ENCODE measurements at regions not wholly inside any gene's neighbourhood (a gene's known extent, or its start where the extent isn't known, plus 50 kb on each side); places are given as distances from the start of the nearest gene placed in this dataset.

DNA sequence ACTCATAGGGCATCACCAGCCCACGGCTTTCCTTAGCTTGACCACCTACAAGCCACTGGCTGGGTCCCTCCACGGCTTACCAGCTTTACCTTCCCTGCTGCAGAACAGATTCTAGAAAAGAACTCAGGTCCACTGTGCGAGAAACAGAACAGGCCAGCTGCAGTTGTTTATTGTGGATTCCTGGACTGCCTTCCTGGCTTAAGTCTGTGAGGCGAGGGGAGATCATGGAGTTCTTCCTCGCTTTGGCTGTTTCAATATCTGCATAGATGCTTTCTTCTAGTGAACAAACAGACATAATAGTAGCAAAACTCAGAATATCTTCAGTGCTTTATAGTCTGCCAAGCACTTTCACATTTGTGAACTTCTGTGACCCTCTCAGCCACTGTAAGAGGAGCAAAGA is 162.9 kb upstream of the HABP2 start:
- Histone ChIP-seq H3K27me3 (ENCODE audit: insufficient read depth, low read length) (peaks cover 3% of the 10 kb centered on the region; the same call in 1 of the 2 replicates), H3K9me3 (ENCODE audit: control insufficient read depth in 1 of 2, insufficient read depth in 1 of 2, low read depth in 1 of 2, low read length in 2 of 2) (no peaks in the 10 kb centered on the region), H3K9me2 (ENCODE audit: insufficient read depth) (no peaks in the 10 kb centered on the region), H3K79me2 (ENCODE audit: insufficient read depth, low read length) (no peaks in the 10 kb centered on the region), H4K20me1 (ENCODE audit: insufficient read depth) (no peaks in the 10 kb centered on the region), H3K4me3 (replicated peaks in 1 of 2; ENCODE audit: low read depth in 1 of 2, low read length in 2 of 2) (no peak overlapping the region), H2AFZ (ENCODE audit: low read depth, low read length, poor library complexity, severe bottlenecking) (no peak overlapping the region), H3K4me1 (ENCODE audit: control insufficient read depth in 1 of 2, insufficient read depth in 2 of 2, low read length in 2 of 2) (peaks cover 12 to 18% of the 10 kb centered on the region in 2 experiments), H3K9ac (ENCODE audit: low read length) (no peak overlapping the region), H3K27ac (ENCODE audit: low read depth, low read length) (no peak overlapping the region), H3K4me2 (ENCODE audit: low read length) (no peak overlapping the region), H3K36me3 (ENCODE audit: control insufficient read depth in 1 of 2, insufficient read depth in 2 of 2, low read length in 2 of 2) (no peaks in the 10 kb centered on the region)
- DNase-seq (ENCODE audit: low read depth, low spot score) (no peak), ATAC-seq (no peak)
- CTCF ChIA-PET = no interaction called here
- POLR2A ChIA-PET = no interaction called here
- no TSS peak for BruUV-seq (replicated peaks)
- RAD21 ChIA-PET (ENCODE audit: low non-redundant PET in 1 of 2, low total read pairs in 2 of 2, uncharacterized antibody in 2 of 2, unreplicated experiment in 2 of 2) = no interaction called here
- intact Hi-C loops (cut with micrococcal nuclease) = loop anchor here (5.0 to 10.0 kb wide), 7 partner anchors 132 to 945 kb away; partner anchors contain the start of genes VTI1A and ZDHHC6
- TF ChIP-seq POLR2AphosphoS5 (IDR thresholded peaks at IDR 0.05; ENCODE audit: low read depth, low read length) = no peak
- no peak for TF ChIP-seq ZNF274 (IDR thresholded peaks at IDR 0.05; ENCODE audit: low read depth, low read length)
- no peak for TF ChIP-seq YY1 (IDR thresholded peaks at IDR 0.05; ENCODE audit: extremely low read depth, insufficient replicate concordance, low read depth, low read length)

DNA sequence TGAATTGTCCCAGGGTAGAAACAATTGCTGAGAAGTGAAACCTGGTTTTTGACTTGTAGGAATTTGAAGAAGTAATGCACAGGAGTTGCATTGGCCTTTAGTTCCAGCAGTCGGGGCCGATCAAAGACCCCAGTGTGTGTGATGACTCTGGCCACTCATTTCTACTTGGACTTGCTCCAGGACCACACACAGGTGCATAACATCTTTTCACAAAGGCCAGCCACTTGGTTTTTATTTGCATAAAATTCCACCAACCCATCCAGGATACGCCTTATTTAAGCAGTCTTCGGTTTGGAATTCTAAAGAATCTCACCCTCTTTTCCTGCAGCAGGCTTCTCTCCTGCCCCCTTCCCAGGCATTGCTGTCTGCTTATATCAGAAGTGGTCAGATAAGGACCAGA is 162.0 kb upstream of the HABP2 start:
- no TSS peak for BruUV-seq (replicated peaks)
- no peak overlapping the region for H3K9ac ChIP-seq (ENCODE audit: low read length)
- no peaks in the 10 kb centered on the region for H3K9me2 ChIP-seq (ENCODE audit: insufficient read depth)
- peaks cover 6 to 9% of the 10 kb centered on the region in 2 experiments; a peak in 3 of 4 replicates for H3K4me1 ChIP-seq (ENCODE audit: control insufficient read depth in 1 of 2, insufficient read depth in 2 of 2, low read length in 2 of 2)
- H3K4me2 ChIP-seq (ENCODE audit: low read length) = no peak overlapping the region
- DNase-seq (ENCODE audit: low read depth, low spot score) (no peak), ATAC-seq (no peak)
- no peaks in the 10 kb centered on the region for H4K20me1 ChIP-seq (ENCODE audit: insufficient read depth)
- TF ChIP-seq, protein P1, sequence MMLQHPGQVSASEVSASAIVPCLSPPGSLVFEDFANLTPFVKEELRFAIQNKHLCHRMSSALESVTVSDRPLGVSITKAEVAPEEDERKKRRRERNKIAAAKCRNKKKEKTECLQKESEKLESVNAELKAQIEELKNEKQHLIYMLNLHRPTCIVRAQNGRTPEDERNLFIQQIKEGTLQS (IDR thresholded peaks at IDR 0.05) = no peak
- ChIA-PET POLR2A (no interaction called here), CTCF (no interaction called here), RAD21 (ENCODE audit: low non-redundant PET in 1 of 2, low total read pairs in 2 of 2, uncharacterized antibody in 2 of 2, unreplicated experiment in 2 of 2) (no interaction called here)
- no peaks in the 10 kb centered on the region for H3K9me3 ChIP-seq (ENCODE audit: control insufficient read depth in 1 of 2, insufficient read depth in 1 of 2, low read depth in 1 of 2, low read length in 2 of 2)
- H3K27ac ChIP-seq (ENCODE audit: low read depth, low read length) = no peak overlapping the region
- H3K4me3 ChIP-seq (replicated peaks in 1 of 2; ENCODE audit: low read depth in 1 of 2, low read length in 2 of 2) = no peak overlapping the region
- H3K79me2 ChIP-seq (ENCODE audit: insufficient read depth, low read length) = no peaks in the 10 kb centered on the region
- H2AFZ ChIP-seq (ENCODE audit: low read depth, low read length, poor library complexity, severe bottlenecking) = no peak overlapping the region
- H3K27me3 ChIP-seq (ENCODE audit: insufficient read depth, low read length) = peaks cover 3% of the 10 kb centered on the region; the same call in 1 of the 2 replicates
- no peaks in the 10 kb centered on the region for H3K36me3 ChIP-seq (ENCODE audit: control insufficient read depth in 1 of 2, insufficient read depth in 2 of 2, low read length in 2 of 2)
- intact Hi-C loops (cut with micrococcal nuclease) = no loop called here
